HepG2 (cell line): ENCODE measurements at regions not wholly inside any gene's neighbourhood (a gene's known extent, or its start where the extent isn't known, plus 50 kb on each side); places are given as distances from the start of the nearest gene placed in this dataset.

Experiments used
- ATAC-seq: fragments of 200-7000 bp; cut with Tn5 transposase; 3 replicates; pipeline ENCODE4 v1.9.1; 2020; ENCODE audit warnings: mild to moderate bottlenecking, moderate library complexity
- BruUV-seq: library from RNA; stranded (reverse); fragments of 400-500 nt; replicated peaks from 2 replicates; lab custom pipeline; 2021; lab: Mats Ljungman, UMichigan
- CTCF ChIA-PET: fragments of 300-600 bp; formaldehyde crosslinking; extraction: SDS; loops from one replicate; lab custom pipeline; 2021; ENCODE audit warnings: low total read pairs, inconsistent platforms, low intra/inter-chr PET ratio; lab: Yijun Ruan, JAX
- POLR2A ChIA-PET: fragments of 350-600 bp; sonication (Branson Sonifier 250); formaldehyde crosslinking; loops from one replicate; lab custom pipeline; 2020; ENCODE audit warnings: antibody characterized with exemption, inconsistent platforms; lab: Yijun Ruan, JAX
- DNase-seq: peaks from one replicate; pipeline ENCODE4 v3.0.0-alpha.2; 2015; ENCODE audit warnings: low spot score
- FAIRE-seq: peaks from 3 replicates; lab custom pipeline; 2011; peaks lifted over from hg19 to GRCh38; lab: Jason Lieb, UNC
- H2AFZ ChIP-seq: one replicate; pipeline ENCODE4 v1.6.1; 2011; ENCODE audit warnings: low read length, inconsistent platforms
- H3K27ac ChIP-seq: fragments of 300-600 bp; 3 replicates; pipeline ENCODE4 v1.8.0; 2011; ENCODE audit warnings: mixed run types, mild to moderate bottlenecking, mixed read lengths, low read length, inconsistent platforms; ENCODE audit not compliant: insufficient read depth; ENCODE audit errors: extremely low read length
- H3K27me3 ChIP-seq, 2 experiments: fragments of 200-600 bp in 1 of 2; 2 replicates in 1 of 2; 3 replicates in 1 of 2; pipeline versions ENCODE4 v1.6.0 to v1.8.0; 2011; ENCODE audit warnings: low read length in 2 of 2, mild to moderate bottlenecking in 2 of 2, moderate library complexity in 2 of 2, inconsistent platforms in 1 of 2; ENCODE audit not compliant: insufficient read depth in 2 of 2, control insufficient read depth in 1 of 2
- H3K36me3 ChIP-seq, 2 experiments: fragments of 200-600 bp in 1 of 2; replicated peaks in 1 of 2; 2 replicates in 1 of 2; 3 replicates in 1 of 2; pipeline versions ENCODE4 v1.5.1 to v1.8.0; 2011; ENCODE audit warnings: low read length in 2 of 2, inconsistent platforms in 1 of 2; ENCODE audit not compliant: insufficient read depth in 2 of 2, control insufficient read depth in 1 of 2
- H3K4me1 ChIP-seq: 2 replicates; pipeline ENCODE4 v1.5.1; 2012; ENCODE audit warnings: low read length, inconsistent platforms; ENCODE audit not compliant: insufficient read depth
- H3K4me2 ChIP-seq: 2 replicates; pipeline ENCODE4 v1.6.0; 2011; ENCODE audit warnings: low read depth, low read length, inconsistent platforms
- H3K4me3 ChIP-seq, 3 experiments: fragments of 200-600 bp in 1 of 3; sonication (generic), shearing (Covaris generic) in 1 of 3; replicated peaks in 1 of 3; 2 replicates each; pipeline ENCODE4 v1.5.1; 2011 to 2016; ENCODE audit warnings: low read length in 3 of 3, inconsistent platforms in 2 of 3, low read depth in 2 of 3, mild to moderate bottlenecking in 2 of 3, control low read depth in 1 of 3, mixed read lengths in 1 of 3; ENCODE audit not compliant: insufficient read depth in 1 of 3
- H3K79me2 ChIP-seq: one replicate; pipeline ENCODE4 v1.6.1; 2011; ENCODE audit warnings: low read length, inconsistent platforms; ENCODE audit not compliant: insufficient read depth
- H3K9ac ChIP-seq: 2 replicates; pipeline ENCODE4 v1.6.0; 2011; ENCODE audit warnings: mild to moderate bottlenecking, low read depth, low read length, inconsistent platforms; ENCODE audit not compliant: insufficient read depth
- H3K9me3 ChIP-seq: 2 replicates; pipeline ENCODE4 v1.5.1; 2012; ENCODE audit warnings: mild to moderate bottlenecking, low read length
- H4K20me1 ChIP-seq: 2 replicates; pipeline ENCODE4 v1.6.0; 2011; ENCODE audit warnings: inconsistent platforms, mild to moderate bottlenecking, low read length, moderate library complexity; ENCODE audit not compliant: insufficient read depth
- FOXA3 ChIP-seq: IDR thresholded peaks from 2 replicates; pipeline ENCODE4 v1.6.1; 2016; ENCODE audit warnings: missing genetic modification reagents, missing compliant biosample characterization
- ONECUT2 ChIP-seq: sonication (generic); formaldehyde crosslinking; IDR thresholded peaks from 2 replicates; pipeline ENCODE4 v1.4.0; 2020; ENCODE audit warnings: missing genetic modification reagents
- SPEN ChIP-seq: sonication (generic); formaldehyde crosslinking; IDR thresholded peaks from 2 replicates; pipeline ENCODE4 v1.5.1; 2020; ENCODE audit warnings: low read depth, mild to moderate bottlenecking, missing genetic modification reagents
- ZNF253 ChIP-seq: sonication (generic); formaldehyde crosslinking; IDR thresholded peaks from 2 replicates; pipeline ENCODE4 v1.8.0; 2022; ENCODE audit warnings: mild to moderate bottlenecking, missing genetic modification reagents, borderline replicate concordance
- WGBS: methylation state at CpG from one replicate; pipeline ENCODE4 v1.1.6; 2017; ENCODE audit warnings: low lambda C conversion rate; 5-methylcytosine and 5-hydroxymethylcytosine counted together
- in situ Hi-C: cut with HindIII; loops from 2 replicates; pipeline ENCODE4 v1.10.0; 2017; ENCODE audit warnings: low pct_unique_long_range_greater_than_20kb; ENCODE audit not compliant: extremely low pct_ligation_motif_present
- intact Hi-C: fragments of 100-400 bp; cut with micrococcal nuclease; formaldehyde crosslinking; loops from one replicate; pipeline ENCODE4 v1.10.0; 2022; ENCODE audit not compliant: unreplicated experiment

- Histone ChIP-seq H3K27ac (no peak overlapping the region), H3K36me3 (no peaks in the 10 kb centered on the region), H2AFZ (no peak overlapping the region), H3K79me2 (no peaks in the 10 kb centered on the region), H3K4me2 (no peak overlapping the region), H4K20me1 (no peaks in the 10 kb centered on the region), H3K9me3 (no peaks in the 10 kb centered on the region), H3K9ac (no peak overlapping the region), H3K4me1 (peaks cover 9% of the 10 kb centered on the region), H3K4me3 (no peak overlapping the region), H3K27me3 (peaks cover 0 to 13% of the 10 kb centered on the region in 2 experiments; a peak in 2 of 5 replicates)
- POLR2A ChIA-PET = no interaction called here
- ATAC-seq (no peak), DNase-seq (no peak), FAIRE-seq (no peak)
- in situ Hi-C loops = no loop called here
- CTCF ChIA-PET = no interaction called here
- BruUV-seq = no TSS peak
- intact Hi-C loops = no loop called here
- no peak for TF ChIP-seq ZNF253
- no peak for TF ChIP-seq SPEN (CRISPR knock-in tag)
- WGBS = 38% methylated on average over 1 of the region's 1 CpG
Observed at GRCh38 chr15:70409388-70409787, 311.7 kb upstream of the TLE3 start.

DNA sequence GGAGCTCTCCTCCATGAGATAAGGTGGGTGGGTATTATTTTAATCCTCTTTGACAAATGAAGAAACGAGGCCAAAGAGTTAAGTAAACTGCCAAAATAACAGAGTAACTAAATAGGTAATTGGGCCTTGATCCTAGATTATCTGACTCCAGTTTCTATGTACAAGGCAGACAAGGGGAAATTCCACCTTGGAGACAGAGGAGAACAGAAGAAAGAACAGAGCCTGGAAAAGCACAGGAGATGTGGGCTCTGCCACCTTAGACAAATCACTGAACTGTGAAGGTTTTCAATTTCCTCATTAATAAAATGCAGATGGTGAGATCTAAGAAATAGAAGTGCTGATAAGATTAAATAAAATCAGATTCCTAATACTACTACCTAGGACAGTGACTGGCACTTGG is 310.2 kb upstream of the TLE3 start:
- ChIA-PET POLR2A (no interaction called here), CTCF (no interaction called here)
- Histone ChIP-seq H2AFZ (no peak overlapping the region), H3K4me3 (no peak overlapping the region), H3K4me1 (peaks cover 9% of the 10 kb centered on the region), H3K9me3 (no peaks in the 10 kb centered on the region), H3K27ac (no peak overlapping the region), H3K79me2 (no peaks in the 10 kb centered on the region), H3K36me3 (no peaks in the 10 kb centered on the region), H3K9ac (no peak overlapping the region), H4K20me1 (no peaks in the 10 kb centered on the region), H3K27me3 (peaks cover 0 to 13% of the 10 kb centered on the region in 2 experiments; a peak in 2 of 5 replicates), H3K4me2 (no peak overlapping the region)
- BruUV-seq = no TSS peak
- in situ Hi-C loops = no loop called here
- intact Hi-C loops = no loop called here
- TF ChIP-seq FOXA3 (CRISPR knock-in tag) (no peak), ONECUT2 (CRISPR knock-in tag) (no peak)
- WGBS = 0% methylated on average over 1 of the region's 1 CpG
- no peak for FAIRE-seq
- no peak for ATAC-seq
- DNase-seq = no peak
